Dermis microvascular lymphatic vessel endothelial cell (primary cell): ENCODE measurements at regions not wholly inside any gene's neighbourhood (a gene's known extent, or its start where the extent isn't known, plus 50 kb on each side); places are given as distances from the start of the nearest gene placed in this dataset.
"Not testable (repeated sequence)": the region's sequence is repeated elsewhere in the genome, so short reads cannot be mapped to it uniquely, and the experiment has no call there.

Experiments
- DNase-seq, 2 donors: peaks; one replicate each; pipeline versions ENCODE4 v3.0.0 to v3.0.0-alpha.2; 2010; ENCODE audit warnings: low read depth in 2 of 2

GRCh38 chr1:244156617-244157016, 105.5 kb downstream of the ZBTB18 start:
- DNase-seq: not testable (repeated sequence)

- no peak for DNase-seq
Measured at GRCh38 chr1:244157731-244158438, 106.8 kb downstream of the ZBTB18 start.

- no peak for DNase-seq
Measured at GRCh38 chr1:244159646-244160045, 108.6 kb downstream of the ZBTB18 start.

GRCh38 chr1:244160455-244161235, 109.6 kb downstream of the ZBTB18 start:
- DNase-seq: no peak

- DNase-seq: no peak
Measured at GRCh38 chr1:244161236-244161510, 110.1 kb downstream of the ZBTB18 start.

GRCh38 chr1:244162786-244163530, 111.9 kb downstream of the ZBTB18 start:
- no peak for DNase-seq

- peak in 1 of 2 donors; percentile 93 for DNase-seq
Measured at GRCh38 chr1:244163861-244164510, 112.9 kb downstream of the ZBTB18 start.

- DNase-seq: no peak
Measured at GRCh38 chr1:244164511-244164890, 113.4 kb downstream of the ZBTB18 start.

- DNase-seq: no peak
Measured at GRCh38 chr1:244165021-244165420, 113.9 kb downstream of the ZBTB18 start.

GRCh38 chr1:244165701-244166100, 114.6 kb downstream of the ZBTB18 start:
- DNase-seq: no peak

- peak in 1 of 2 donors; percentile 44 for DNase-seq
Measured at GRCh38 chr1:244171241-244171985, 120.3 kb downstream of the ZBTB18 start.

GRCh38 chr1:244173240-244173639, 122.2 kb downstream of the ZBTB18 start:
- DNase-seq: no peak

GRCh38 chr1:244173769-244174168, 122.7 kb downstream of the ZBTB18 start:
- DNase-seq: no peak

- no peak for DNase-seq
Measured at GRCh38 chr1:244174922-244175521, 123.9 kb downstream of the ZBTB18 start.

- DNase-seq: no peak
Measured at GRCh38 chr1:244176201-244176600, 125.1 kb downstream of the ZBTB18 start.

- peak in 1 of 2 donors; percentile 61 for DNase-seq
Measured at GRCh38 chr1:244180256-244180655, 129.2 kb downstream of the ZBTB18 start.

- no peak for DNase-seq
Measured at GRCh38 chr1:244181867-244182266, 130.8 kb downstream of the ZBTB18 start.

GRCh38 chr1:244183037-244183436, 132.0 kb downstream of the ZBTB18 start:
- DNase-seq: no peak

- DNase-seq: no peak
Measured at GRCh38 chr1:244186372-244186771, 135.3 kb downstream of the ZBTB18 start.

GRCh38 chr1:244187310-244187709, 136.2 kb downstream of the ZBTB18 start:
- no peak for DNase-seq

- DNase-seq: no peak
Measured at GRCh38 chr1:244191581-244191980, 140.5 kb downstream of the ZBTB18 start.
